ENCODE measurements at regions not wholly inside any gene's neighbourhood (a gene's known extent, or its start where the extent isn't known, plus 50 kb on each side); places are given as distances from the start of the nearest gene placed in this dataset.

- Histone ChIP-seq H3K27me3 (no peaks in the 10 kb centered on the region), H3K36me3 (no peaks in the 10 kb centered on the region), H3K27ac (no peak overlapping the region), H3K4me1 (no peaks in the 10 kb centered on the region), H3K9me3 (no peaks in the 10 kb centered on the region), H3K4me3 (no peak overlapping the region)
- intact Hi-C loops (cut with DNase I; ENCODE audit: low total_unique reads) (no loop called here), in situ Hi-C loops (cut with MboI; ENCODE audit: low sequenced_read_pairs in 4 of 4) (no loop called here)
- DNase-seq (no peak), ATAC-seq (no peak)
- TF ChIP-seq CTCF (IDR thresholded peaks at IDR 0.05 in 4 of 5, conservative IDR thresholded peaks at IDR 0.05 in 1 of 5): no peak
- TF ChIP-seq POLR2A (IDR thresholded peaks at IDR 0.05): no peak
Measured at GRCh38 chr15:79513940-79514339, 81.8 kb downstream of the MINAR1 start.

GRCh38 chr15:79515300-79516027 is 83.3 kb downstream of the MINAR1 start:
- no peaks in the 10 kb centered on the region for H3K4me1 ChIP-seq
- in situ Hi-C loops (cut with MboI; ENCODE audit: low sequenced_read_pairs in 4 of 4) (no loop called here), intact Hi-C loops (cut with DNase I; ENCODE audit: low total_unique reads) (no loop called here)
- no peak overlapping the region for H3K4me3 ChIP-seq
- H3K36me3 ChIP-seq: no peaks in the 10 kb centered on the region
- H3K27me3 ChIP-seq: no peaks in the 10 kb centered on the region
- no peak overlapping the region for H3K27ac ChIP-seq
- DNase-seq (no peak), ATAC-seq (no peak)
- no peaks in the 10 kb centered on the region for H3K9me3 ChIP-seq
- TF ChIP-seq CTCF (IDR thresholded peaks at IDR 0.05 in 4 of 5, conservative IDR thresholded peaks at IDR 0.05 in 1 of 5): no peak
- TF ChIP-seq POLR2A (IDR thresholded peaks at IDR 0.05): no peak

GRCh38 chr15:79516155-79516554 is 84.0 kb downstream of the MINAR1 start:
- no peaks in the 10 kb centered on the region for H3K36me3 ChIP-seq
- TF ChIP-seq CTCF (IDR thresholded peaks at IDR 0.05 in 4 of 5, conservative IDR thresholded peaks at IDR 0.05 in 1 of 5): no peak
- TF ChIP-seq POLR2A (IDR thresholded peaks at IDR 0.05): no peak
- DNase-seq (no peak), ATAC-seq (no peak)
- in situ Hi-C loops (cut with MboI; ENCODE audit: low sequenced_read_pairs in 4 of 4): no loop called here
- H3K4me3 ChIP-seq: no peak overlapping the region
- H3K27me3 ChIP-seq: no peaks in the 10 kb centered on the region
- no peaks in the 10 kb centered on the region for H3K9me3 ChIP-seq
- intact Hi-C loops (cut with DNase I; ENCODE audit: low total_unique reads): no loop called here
- no peaks in the 10 kb centered on the region for H3K4me1 ChIP-seq
- H3K27ac ChIP-seq: no peak overlapping the region

- no peaks in the 10 kb centered on the region for H3K27me3 ChIP-seq
- DNase-seq: no peak
- no peaks in the 10 kb centered on the region for H3K9me3 ChIP-seq
- H3K4me1 ChIP-seq: no peaks in the 10 kb centered on the region
- in situ Hi-C loops (cut with MboI; ENCODE audit: low sequenced_read_pairs in 4 of 4) (no loop called here), intact Hi-C loops (cut with DNase I; ENCODE audit: low total_unique reads) (no loop called here)
- H3K27ac ChIP-seq: no peak overlapping the region
- H3K4me3 ChIP-seq: no peak overlapping the region
- ATAC-seq: no peak
- TF ChIP-seq CTCF (IDR thresholded peaks at IDR 0.05 in 4 of 5, conservative IDR thresholded peaks at IDR 0.05 in 1 of 5) (no peak), POLR2A (IDR thresholded peaks at IDR 0.05) (no peak)
- H3K36me3 ChIP-seq: no peaks in the 10 kb centered on the region
Measured at GRCh38 chr15:79516646-79517045, 84.5 kb downstream of the MINAR1 start.

- H3K27ac ChIP-seq: no peak overlapping the region
- no peaks in the 10 kb centered on the region for H3K36me3 ChIP-seq
- ATAC-seq: no peak
- no peak for DNase-seq
- H3K27me3 ChIP-seq: no peaks in the 10 kb centered on the region
- no peaks in the 10 kb centered on the region for H3K9me3 ChIP-seq
- TF ChIP-seq CTCF (IDR thresholded peaks at IDR 0.05 in 4 of 5, conservative IDR thresholded peaks at IDR 0.05 in 1 of 5): no peak
- no peak for TF ChIP-seq POLR2A (IDR thresholded peaks at IDR 0.05)
- in situ Hi-C loops (cut with MboI; ENCODE audit: low sequenced_read_pairs in 4 of 4): no loop called here
- no peak overlapping the region for H3K4me3 ChIP-seq
- H3K4me1 ChIP-seq: no peaks in the 10 kb centered on the region
- intact Hi-C loops (cut with DNase I; ENCODE audit: low total_unique reads): no loop called here
Measured at GRCh38 chr15:79519628-79520027, 87.5 kb downstream of the MINAR1 start.
